GM19238 (cell line): ENCODE measurements at regions not wholly inside any gene's neighbourhood (a gene's known extent, or its start where the extent isn't known, plus 50 kb on each side); places are given as distances from the start of the nearest gene placed in this dataset.

Source experiments
- DNase-seq: peaks from one replicate; pipeline ENCODE4 v3.0.0; 2011; ENCODE audit warnings: low spot score; ENCODE audit not compliant: insufficient read length

GRCh38 chr10:31754803-31755624 lies 173.6 kb downstream of the ARHGAP12 start:
- no peak for DNase-seq

DNA sequence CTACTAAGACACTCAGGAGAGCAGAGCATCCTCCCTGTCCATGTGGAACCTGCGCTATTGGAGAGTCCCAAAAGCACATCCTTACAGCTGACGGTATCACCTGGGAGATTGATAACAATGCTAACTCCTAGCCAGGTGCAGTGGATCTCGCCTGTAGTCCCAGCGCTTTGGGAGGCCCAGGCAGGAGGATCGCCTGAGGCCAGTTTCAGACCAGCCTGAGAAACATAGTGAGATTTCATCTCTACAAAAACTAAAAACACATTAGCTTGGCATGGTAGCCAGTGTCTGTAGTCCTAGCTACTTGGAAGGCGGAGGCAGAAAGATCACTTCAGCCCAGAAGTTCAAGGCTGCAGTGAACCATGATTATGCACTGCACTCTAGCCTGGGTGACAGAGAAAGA lies 174.9 kb downstream of the ARHGAP12 start:
- no peak for DNase-seq

GRCh38 chr10:31752170-31752569 lies 176.5 kb downstream of the ARHGAP12 start:
- no peak for DNase-seq

- no peak for DNase-seq
These were observed 176.9 kb downstream of the ARHGAP12 start for GRCh38 chr10:31751738-31752080.

DNA sequence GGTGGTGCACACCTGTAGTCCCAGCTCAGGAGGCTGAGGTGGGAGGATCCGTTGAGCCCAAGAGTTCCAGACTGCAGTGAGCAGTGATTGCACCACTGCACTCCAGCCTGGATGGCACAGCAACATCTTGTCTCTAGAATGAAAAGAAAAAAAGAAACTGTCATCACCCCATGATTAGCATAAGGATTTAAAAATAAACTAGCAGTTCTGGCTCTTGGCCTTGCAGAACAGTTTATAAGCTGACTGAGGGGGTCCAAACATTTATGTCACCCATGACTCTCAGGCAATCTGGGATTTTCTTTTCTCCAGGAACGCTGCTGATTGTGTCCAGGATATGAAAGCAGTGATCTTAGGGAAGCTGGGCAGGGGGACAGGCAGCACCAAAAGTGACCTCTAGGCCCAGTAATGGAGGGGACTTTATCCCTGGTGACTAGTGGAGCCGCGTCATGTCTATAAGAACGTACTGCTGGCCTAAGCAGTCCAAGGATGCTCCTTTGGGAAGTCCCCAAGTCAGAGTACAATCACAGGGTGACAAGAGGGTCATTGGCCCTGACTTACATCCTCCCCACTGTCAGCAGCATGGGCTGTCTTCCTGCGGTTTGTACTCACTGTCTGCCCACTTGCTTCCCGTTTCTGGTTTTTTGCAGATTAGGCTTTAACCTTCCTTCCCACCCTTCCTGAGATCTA lies 177.4 kb downstream of the ARHGAP12 start:
- no peak for DNase-seq

- no peak for DNase-seq
These were observed 178.4 kb downstream of the ARHGAP12 start for GRCh38 chr10:31749981-31750840.

DNA sequence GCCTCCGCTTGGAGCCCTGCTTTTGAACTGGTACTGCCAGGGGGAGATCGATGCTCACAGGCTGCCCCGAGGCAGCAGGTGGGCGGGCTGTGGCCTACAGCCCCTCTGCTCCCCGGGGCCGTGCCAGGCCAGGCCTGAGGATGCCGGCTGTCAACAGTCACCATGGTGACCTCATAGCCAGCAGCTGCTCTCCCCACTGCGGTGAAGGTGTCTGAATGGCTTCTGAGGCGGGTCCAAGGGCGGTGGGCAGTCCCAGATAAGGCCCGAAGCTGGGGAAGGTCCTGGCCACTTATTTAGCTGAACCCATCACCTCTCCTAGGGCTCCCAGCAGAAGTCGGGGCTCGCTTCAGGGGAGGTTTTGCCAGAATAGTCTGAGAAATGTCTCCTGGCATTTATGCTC lies 179.3 kb downstream of the ARHGAP12 start:
- DNase-seq, result no peak

GRCh38 chr10:31745612-31746376 lies 182.8 kb downstream of the ARHGAP12 start:
- no peak for DNase-seq

- no peak for DNase-seq
These were observed 184.6 kb downstream of the ARHGAP12 start for GRCh38 chr10:31744025-31744424.

GRCh38 chr10:31742255-31742654 lies 186.4 kb downstream of the ARHGAP12 start:
- no peak for DNase-seq

DNA sequence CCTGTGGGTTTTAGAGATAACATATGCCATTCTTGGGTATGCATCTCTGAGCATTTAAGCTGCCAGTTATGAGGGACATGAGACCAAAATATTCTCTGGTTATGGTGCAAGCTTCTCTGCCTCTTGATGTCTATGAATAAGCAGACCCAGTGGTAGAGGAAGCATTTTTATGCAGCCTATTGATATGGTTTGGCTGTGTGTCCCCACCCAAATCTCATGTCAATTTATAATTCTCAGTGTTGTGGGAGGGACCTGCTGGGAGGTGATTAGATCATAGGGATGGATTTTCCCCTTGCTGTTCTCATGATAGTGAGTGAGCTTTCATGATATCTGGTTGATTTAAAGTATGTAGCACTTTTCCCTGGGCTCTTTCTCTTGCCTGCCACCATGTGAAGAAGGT lies 187.2 kb downstream of the ARHGAP12 start:
- DNase-seq, result no peak

DNA sequence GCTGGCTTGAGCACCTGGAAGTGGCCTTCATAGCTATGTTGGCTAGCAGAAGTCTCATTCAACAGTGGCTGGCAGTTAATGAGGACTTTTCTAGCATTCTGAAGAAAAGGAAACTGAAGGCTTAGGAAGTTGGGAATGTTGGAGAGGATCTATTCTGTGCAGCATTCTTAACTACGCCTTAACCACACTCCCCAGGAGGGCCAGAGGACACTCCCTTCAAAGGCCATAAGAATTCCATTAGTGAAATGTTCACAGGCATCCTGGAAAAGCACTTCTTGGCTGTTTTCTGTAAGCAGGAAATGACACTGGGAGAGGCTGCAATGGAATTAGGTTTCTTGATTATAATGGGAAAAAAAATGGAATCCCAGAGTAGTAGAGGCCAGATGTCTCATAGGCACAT lies 188.9 kb downstream of the ARHGAP12 start:
- DNase-seq, result no peak

- no peak for DNase-seq
These were observed 189.5 kb downstream of the ARHGAP12 start for GRCh38 chr10:31739146-31739545.

DNA sequence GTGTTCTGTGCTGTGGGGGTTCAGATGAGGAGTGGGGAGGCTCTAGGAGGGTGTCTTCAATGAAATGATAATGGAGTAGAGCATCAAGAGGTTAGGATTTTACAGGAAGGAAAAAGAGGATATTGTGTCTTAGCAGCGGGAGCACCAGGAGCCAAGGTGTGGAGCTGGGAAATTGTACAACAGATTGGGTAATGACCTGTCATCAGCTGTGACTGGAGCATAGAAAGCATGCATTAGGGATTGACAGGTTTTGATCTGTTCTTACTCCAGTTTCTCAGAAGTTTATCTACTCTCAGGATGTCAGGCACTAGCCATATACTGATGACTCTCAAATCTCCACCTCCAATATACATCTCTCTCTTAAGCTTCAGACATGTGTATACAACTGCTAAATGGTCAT lies 196.9 kb downstream of the ARHGAP12 start:
- DNase-seq, result no peak

DNA sequence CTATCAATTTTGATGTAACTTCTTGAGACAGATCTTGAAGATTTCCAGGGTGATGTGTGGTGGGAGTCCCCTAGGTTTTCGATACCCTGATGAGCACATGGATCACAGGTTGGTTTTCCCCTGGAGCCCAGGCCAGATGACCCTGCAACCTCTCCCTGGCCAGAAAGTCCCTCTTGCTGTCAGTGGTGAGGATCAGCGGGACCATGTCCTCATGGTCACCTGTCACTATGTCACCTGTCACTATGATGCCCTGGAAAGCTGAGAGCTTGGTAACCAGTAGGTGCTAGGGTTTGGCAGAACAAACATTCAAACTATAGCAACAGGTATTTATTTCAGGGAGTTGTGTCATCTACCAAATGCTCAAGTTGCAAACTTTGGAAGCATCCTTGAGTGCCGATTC lies 197.9 kb downstream of the ARHGAP12 start:
- no peak for DNase-seq

DNA sequence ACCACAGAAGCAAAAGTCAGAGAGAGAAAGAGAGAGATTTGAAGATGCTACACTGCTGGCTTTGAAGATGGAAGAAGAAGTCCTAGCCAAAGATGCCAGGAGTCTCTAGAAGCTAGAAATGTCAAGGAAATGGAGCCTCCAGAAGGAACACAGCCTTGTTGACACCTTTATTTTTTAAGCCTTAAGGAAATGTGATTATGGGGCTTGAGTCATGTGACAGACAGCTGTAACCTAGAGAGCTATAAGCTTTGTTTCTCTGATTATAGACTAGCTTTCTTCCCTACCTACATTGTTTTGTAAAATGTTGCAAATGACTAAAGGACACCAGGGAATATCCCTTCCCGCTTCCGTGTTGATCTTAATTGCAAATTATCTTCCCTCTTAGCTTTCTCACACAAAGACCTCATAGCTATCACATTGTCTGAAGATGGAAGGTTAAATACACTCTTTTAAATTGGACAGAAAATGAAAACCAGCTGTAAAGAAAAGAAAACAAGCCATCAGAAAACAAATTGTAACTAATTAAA lies 199.9 kb downstream of the ARHGAP12 start:
- DNase-seq, result no peak

DNA sequence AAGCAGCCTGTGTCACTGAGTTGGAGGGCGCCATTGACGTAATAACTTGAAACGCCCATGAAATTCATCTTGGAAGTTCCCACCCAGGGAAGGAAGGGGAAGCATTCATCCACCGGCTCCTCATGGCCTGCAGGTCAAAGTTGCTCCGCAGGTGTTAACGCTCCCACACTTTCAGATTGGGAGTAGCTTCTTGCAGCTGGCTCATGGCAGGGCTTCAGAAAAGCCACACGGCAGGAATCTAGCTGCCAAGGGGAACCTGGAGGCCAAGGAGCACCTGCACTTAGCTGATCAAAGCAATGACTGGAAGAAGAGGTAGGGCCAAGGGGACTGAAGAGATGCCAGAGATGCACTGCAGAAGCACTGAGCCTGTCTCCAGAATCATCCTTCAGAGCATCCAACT lies 203.2 kb downstream of the ARHGAP12 start:
- DNase-seq, result no peak

- DNase-seq, result no peak
These were observed 204.3 kb downstream of the ARHGAP12 start for GRCh38 chr10:31724296-31724695.

GRCh38 chr10:31723106-31723750 lies 205.4 kb downstream of the ARHGAP12 start:
- DNase-seq, result no peak

DNA sequence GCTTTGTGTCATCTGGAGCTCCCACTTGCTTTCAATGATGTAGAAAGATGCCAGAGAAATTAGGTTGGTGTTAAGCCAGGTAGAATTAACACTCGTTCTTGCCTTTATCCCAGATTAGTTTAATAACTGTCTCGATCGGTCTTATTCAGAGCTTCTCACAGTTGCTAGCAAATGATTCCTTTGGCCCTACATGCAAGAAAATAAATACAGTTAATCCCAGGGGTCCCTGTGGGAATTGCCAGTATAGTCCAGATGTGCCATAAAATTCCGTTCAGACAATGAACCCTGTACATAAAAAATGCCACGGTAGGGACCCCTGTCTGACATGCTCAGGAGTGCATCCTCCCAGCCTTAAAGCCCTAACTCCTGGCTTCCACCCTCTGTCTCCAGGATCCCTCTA lies 207.5 kb downstream of the ARHGAP12 start:
- no peak for DNase-seq

DNA sequence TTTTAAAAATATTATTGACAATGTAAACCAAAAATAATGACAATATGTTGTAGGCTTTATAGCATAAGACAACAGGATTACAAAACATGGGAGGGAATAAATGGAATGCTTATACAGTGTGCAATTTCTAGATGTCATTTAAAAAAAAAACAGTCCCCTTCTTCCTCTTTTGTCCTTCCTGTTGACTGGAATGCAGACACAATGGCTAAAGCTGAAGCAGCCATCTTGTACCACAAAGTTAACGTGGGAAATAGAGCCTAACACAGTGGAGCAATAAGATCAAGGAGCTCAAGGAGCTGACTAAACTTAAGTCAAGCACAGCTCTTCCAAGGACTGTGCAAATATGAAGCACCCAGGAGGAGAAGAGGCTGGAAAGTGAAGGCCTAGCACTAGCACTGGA lies 208.1 kb downstream of the ARHGAP12 start:
- DNase-seq, result no peak
